SK-N-MC (cell line): ENCODE measurements at regions not wholly inside any gene's neighbourhood (a gene's known extent, or its start where the extent isn't known, plus 50 kb on each side); places are given as distances from the start of the nearest gene placed in this dataset.
A peak's percentile ranks its signal among the peaks of the same experiment; 100 is the strongest.

Experiments used
- DNase-seq: peaks from one replicate; pipeline ENCODE4 v3.0.0-alpha.2; 2011; ENCODE audit warnings: low read depth, low spot score
- H3K27ac ChIP-seq: fragments of 200-600 bp; sonication (generic); 2 replicates; pipeline ENCODE4 v1.5.1; 2016; ENCODE audit warnings: mixed run types
- H3K36me3 ChIP-seq: fragments of 200-600 bp; sonication (generic); 2 replicates; pipeline ENCODE4 v1.6.1; 2017; ENCODE audit warnings: antibody characterized with exemption, low read length, mixed read lengths; ENCODE audit not compliant: insufficient read depth
- H3K4me3 ChIP-seq: fragments of 200-600 bp; sonication (generic); 2 replicates; pipeline ENCODE4 v1.5.1; 2016
- H3K9ac ChIP-seq: fragments of 200-600 bp; sonication (generic); 2 replicates; pipeline ENCODE4 v1.8.0; 2017; ENCODE audit warnings: mixed run types, mixed read lengths; ENCODE audit not compliant: insufficient read length
- H3K9me3 ChIP-seq: fragments of 200-600 bp; sonication (generic); 2 replicates; pipeline ENCODE4 v1.6.1; 2017; ENCODE audit warnings: low read depth, mild to moderate bottlenecking, antibody characterized with exemption, low read length, moderate library complexity, mixed read lengths
- EZH2 ChIP-seq: fragments of 200-600 bp; sonication (generic); IDR thresholded peaks from one replicate; pipeline ENCODE4 v1.6.1; 2017; ENCODE audit warnings: antibody characterized with exemption
- FOXP2 ChIP-seq: optimal IDR thresholded peaks from 2 replicates; pipeline ENCODE3; 2011; ENCODE audit warnings: mild to moderate bottlenecking, moderate library complexity; ENCODE audit not compliant: insufficient read depth; ENCODE audit errors: extremely low read length, control extremely low read depth
- POLR2AphosphoS5 ChIP-seq: IDR thresholded peaks from 2 replicates; pipeline ENCODE4 v1.6.1; 2012; ENCODE audit warnings: mild to moderate bottlenecking, low read depth, low read length, borderline replicate concordance

GRCh38 chr15:95875121-95875643 lies 455.3 kb upstream of the NR2F2 start:
- H3K27ac ChIP-seq = peak overlapping the region; percentile 89
- TF ChIP-seq POLR2AphosphoS5 = no peak
- H3K36me3 ChIP-seq = no peaks in the 10 kb centered on the region
- H3K9ac ChIP-seq = peak overlapping the region; percentile 11
- peak; percentile 66 for DNase-seq
- H3K4me3 ChIP-seq = peak overlapping the region; percentile 62
- H3K9me3 ChIP-seq = no peaks in the 10 kb centered on the region

GRCh38 chr15:95880031-95880570 lies 450.4 kb upstream of the NR2F2 start:
- no peak for DNase-seq
- Histone ChIP-seq H3K9ac (no peak overlapping the region), H3K4me3 (no peak overlapping the region), H3K27ac (no peak overlapping the region), H3K9me3 (no peaks in the 10 kb centered on the region), H3K36me3 (no peaks in the 10 kb centered on the region)
- no peak for TF ChIP-seq FOXP2
- no peak for TF ChIP-seq EZH2
- no peak for TF ChIP-seq POLR2AphosphoS5

GRCh38 chr15:95880630-95881029 lies 449.9 kb upstream of the NR2F2 start:
- Histone ChIP-seq H3K4me3 (no peak overlapping the region), H3K36me3 (no peaks in the 10 kb centered on the region), H3K9me3 (no peaks in the 10 kb centered on the region), H3K9ac (no peak overlapping the region), H3K27ac (no peak overlapping the region)
- TF ChIP-seq FOXP2 (no peak), POLR2AphosphoS5 (no peak), EZH2 (no peak)
- no peak for DNase-seq

GRCh38 chr15:95883064-95883463 lies 447.4 kb upstream of the NR2F2 start:
- Histone ChIP-seq H3K36me3 (no peaks in the 10 kb centered on the region), H3K9me3 (no peaks in the 10 kb centered on the region), H3K9ac (no peak overlapping the region), H3K4me3 (no peak overlapping the region), H3K27ac (no peak overlapping the region)
- TF ChIP-seq POLR2AphosphoS5 (no peak), FOXP2 (no peak), EZH2 (no peak)
- DNase-seq = no peak

- H3K36me3 ChIP-seq = no peaks in the 10 kb centered on the region
- no peak for DNase-seq
Measured at GRCh38 chr15:95884276-95884675, 446.2 kb upstream of the NR2F2 start.

GRCh38 chr15:95887666-95888390 lies 442.7 kb upstream of the NR2F2 start:
- no peak overlapping the region for H3K9ac ChIP-seq
- no peak for DNase-seq
- H3K27ac ChIP-seq = no peak overlapping the region
- no peaks in the 10 kb centered on the region for H3K9me3 ChIP-seq
- TF ChIP-seq POLR2AphosphoS5 (no peak), EZH2 (no peak), FOXP2 (no peak)
- no peak overlapping the region for H3K4me3 ChIP-seq
- H3K36me3 ChIP-seq = no peaks in the 10 kb centered on the region

More at GRCh38 chr15:95884276-95884675, 446.2 kb upstream of the NR2F2 start:
- H3K9ac ChIP-seq = no peak overlapping the region
- H3K4me3 ChIP-seq = no peak overlapping the region
- H3K9me3 ChIP-seq = no peaks in the 10 kb centered on the region
- H3K27ac ChIP-seq = no peak overlapping the region
- TF ChIP-seq FOXP2 = no peak
- TF ChIP-seq EZH2 = no peak
- no peak for TF ChIP-seq POLR2AphosphoS5

GRCh38 chr15:95888762-95889161 lies 441.7 kb upstream of the NR2F2 start:
- no peaks in the 10 kb centered on the region for H3K9me3 ChIP-seq
- H3K4me3 ChIP-seq = no peak overlapping the region
- TF ChIP-seq EZH2 (no peak), FOXP2 (no peak), POLR2AphosphoS5 (no peak)
- DNase-seq = no peak
- H3K27ac ChIP-seq = no peak overlapping the region
- no peak overlapping the region for H3K9ac ChIP-seq
- H3K36me3 ChIP-seq = no peaks in the 10 kb centered on the region

GRCh38 chr15:95894407-95894956 lies 436.0 kb upstream of the NR2F2 start:
- no peaks in the 10 kb centered on the region for H3K36me3 ChIP-seq
- TF ChIP-seq FOXP2 (no peak), POLR2AphosphoS5 (no peak), EZH2 (no peak)
- no peaks in the 10 kb centered on the region for H3K9me3 ChIP-seq
- DNase-seq = no peak
- H3K4me3 ChIP-seq = peak overlapping the region; percentile 9
- 0 out of 2 replicates have a peak overlapping the region, but pooled peaks have one; percentile 6 for H3K27ac ChIP-seq
- no peak overlapping the region for H3K9ac ChIP-seq
